ENCODE measurements at regions not wholly inside any gene's neighbourhood (a gene's known extent, or its start where the extent isn't known, plus 50 kb on each side); places are given as distances from the start of the nearest gene placed in this dataset.

- H3K4me3 Mint-ChIP-seq = no peak overlapping the region
- TF ChIP-seq CTCF (IDR thresholded peaks at IDR 0.05) = no peak
- no peak overlapping the region for H3K27ac Mint-ChIP-seq
- no peaks in the 10 kb centered on the region for H3K36me3 ChIP-seq (ENCODE audit: insufficient read depth, low read length)
- no peaks in the 10 kb centered on the region for H3K27me3 ChIP-seq (ENCODE audit: control insufficient read depth in 1 of 2, insufficient read depth in 2 of 2, low read length in 2 of 2)
- no peaks in the 10 kb centered on the region for H3K27me3 Mint-ChIP-seq
- intact Hi-C loops (cut with DNase I, micrococcal nuclease) = no loop called here
- H3K4me3 ChIP-seq (ENCODE audit: low read length) = no peak overlapping the region
- H3K27ac ChIP-seq (ENCODE audit: low read depth in 1 of 2, low read length in 2 of 2) = no peak overlapping the region
- H3K9me3 ChIP-seq (ENCODE audit: control insufficient read depth in 1 of 2, insufficient read depth in 1 of 2, low read length in 2 of 2) = no peaks in the 10 kb centered on the region
- ChIA-PET CTCF (no interaction called here), POLR2A (no interaction called here)
- H3K4me1 Mint-ChIP-seq (ENCODE audit: low read depth) = no peaks in the 10 kb centered on the region
- H3K9me3 Mint-ChIP-seq = peaks cover 13% of the 10 kb centered on the region
- no peaks in the 10 kb centered on the region for H3K36me3 Mint-ChIP-seq (ENCODE audit: low read depth)
- ATAC-seq (ENCODE audit: poor library complexity) = no peak
- no peaks in the 10 kb centered on the region for H3K4me1 ChIP-seq (ENCODE audit: insufficient read depth, low read length)
- DNase-seq = no peak
These were observed 995.3 kb downstream of the OTOL1 start for GRCh38 chr3:162491952-162492351.

- ATAC-seq (ENCODE audit: poor library complexity) = no peak
- intact Hi-C loops (cut with DNase I, micrococcal nuclease) = no loop called here
- Histone ChIP-seq H3K36me3 (ENCODE audit: insufficient read depth, low read length) (no peaks in the 10 kb centered on the region), H3K27ac (ENCODE audit: low read depth in 1 of 2, low read length in 2 of 2) (no peak overlapping the region), H3K4me3 (ENCODE audit: low read length) (no peak overlapping the region), H3K27me3 (ENCODE audit: control insufficient read depth in 1 of 2, insufficient read depth in 2 of 2, low read length in 2 of 2) (no peaks in the 10 kb centered on the region), H3K4me1 (ENCODE audit: insufficient read depth, low read length) (no peaks in the 10 kb centered on the region), H3K9me3 (ENCODE audit: control insufficient read depth in 1 of 2, insufficient read depth in 1 of 2, low read length in 2 of 2) (no peaks in the 10 kb centered on the region)
- CTCF ChIA-PET = no interaction called here
- Mint-ChIP-seq H3K4me1 (ENCODE audit: low read depth) (no peaks in the 10 kb centered on the region), H3K27me3 (no peaks in the 10 kb centered on the region), H3K27ac (no peak overlapping the region), H3K36me3 (ENCODE audit: low read depth) (no peaks in the 10 kb centered on the region), H3K9me3 (peaks cover 13% of the 10 kb centered on the region), H3K4me3 (no peak overlapping the region)
- POLR2A ChIA-PET = no interaction called here
- no peak for TF ChIP-seq CTCF (IDR thresholded peaks at IDR 0.05)
- DNase-seq = no peak
These were observed 996.0 kb downstream of the OTOL1 start for GRCh38 chr3:162492446-162493081.

GRCh38 chr3:162498626-162499025 lies 1002.0 kb downstream of the OTOL1 start:
- no peaks in the 10 kb centered on the region for H3K27me3 Mint-ChIP-seq
- no peaks in the 10 kb centered on the region for H3K4me1 ChIP-seq (ENCODE audit: insufficient read depth, low read length)
- no peaks in the 10 kb centered on the region for H3K36me3 ChIP-seq (ENCODE audit: insufficient read depth, low read length)
- peaks cover 10% of the 10 kb centered on the region for H3K9me3 Mint-ChIP-seq
- H3K27ac ChIP-seq (ENCODE audit: low read depth in 1 of 2, low read length in 2 of 2) = no peak overlapping the region
- H3K4me3 ChIP-seq (ENCODE audit: low read length) = no peak overlapping the region
- no peak overlapping the region for H3K27ac Mint-ChIP-seq
- intact Hi-C loops (cut with DNase I, micrococcal nuclease) = no loop called here
- no peak for ATAC-seq (ENCODE audit: poor library complexity)
- TF ChIP-seq CTCF (IDR thresholded peaks at IDR 0.05) = no peak
- no peaks in the 10 kb centered on the region for H3K27me3 ChIP-seq (ENCODE audit: control insufficient read depth in 1 of 2, insufficient read depth in 2 of 2, low read length in 2 of 2)
- no peak for DNase-seq
- no peaks in the 10 kb centered on the region for H3K9me3 ChIP-seq (ENCODE audit: control insufficient read depth in 1 of 2, insufficient read depth in 1 of 2, low read length in 2 of 2)
- H3K36me3 Mint-ChIP-seq (ENCODE audit: low read depth) = no peaks in the 10 kb centered on the region
- H3K4me3 Mint-ChIP-seq = no peak overlapping the region
- H3K4me1 Mint-ChIP-seq (ENCODE audit: low read depth) = no peaks in the 10 kb centered on the region
- CTCF ChIA-PET = no interaction called here
- POLR2A ChIA-PET = no interaction called here

Data from CD4-positive, alpha-beta T cell (primary cell).